T1000 (cell line): ENCODE measurements at regions not wholly inside any gene's neighbourhood (a gene's known extent, or its start where the extent isn't known, plus 50 kb on each side); places are given as distances from the start of the nearest gene placed in this dataset.

Experiments used
- DNase-seq: peaks from one replicate; lab custom pipeline; 2025; ENCODE audit warnings: mixed read lengths; lab: John Stamatoyannopoulos, UW

GRCh38 chr3:176714034-176714433 is 483.2 kb downstream of the TBL1XR1 start:
- DNase-seq: no peak

DNA sequence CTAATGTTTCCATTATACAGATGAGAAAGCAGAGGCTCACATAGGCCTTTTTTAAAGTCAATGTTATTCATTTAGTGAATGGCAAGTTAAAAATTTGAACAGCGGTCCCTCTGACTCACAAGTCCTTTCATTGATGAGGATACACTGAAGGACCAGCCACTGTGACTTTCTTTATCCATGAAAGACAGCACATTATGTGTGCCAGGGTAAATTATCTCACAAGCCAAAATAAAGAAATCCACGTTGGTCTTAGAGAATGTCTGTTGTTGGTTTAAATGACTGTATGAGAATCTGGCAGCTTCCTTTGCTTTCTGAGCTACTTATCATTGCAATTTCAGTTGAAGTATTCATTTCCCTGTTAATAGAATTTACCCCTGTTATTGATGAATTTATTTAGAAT is 485.1 kb downstream of the TBL1XR1 start:
- DNase-seq: no peak

DNA sequence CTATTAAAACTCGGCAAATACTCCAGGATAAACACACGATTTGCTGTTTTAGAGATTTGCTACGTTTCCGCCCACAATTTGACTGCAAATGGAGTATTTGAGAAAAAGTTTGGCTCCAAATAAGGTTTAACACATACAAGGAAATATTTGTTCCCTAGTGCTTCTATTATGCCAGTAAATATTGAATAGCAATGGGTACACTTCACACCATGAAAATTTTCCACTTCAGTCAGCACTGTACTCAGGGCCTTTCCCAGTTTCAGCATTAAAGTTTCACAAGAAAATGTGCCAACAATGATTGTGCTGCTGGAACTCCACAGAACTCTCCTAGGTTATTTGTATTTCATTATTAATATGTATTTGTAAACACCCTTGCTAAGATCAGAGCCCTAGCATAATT is 498.0 kb downstream of the TBL1XR1 start:
- DNase-seq: no peak

- no peak for DNase-seq
Observed at GRCh38 chr3:176697284-176697889, 499.9 kb downstream of the TBL1XR1 start.

- DNase-seq: no peak
Observed at GRCh38 chr3:176696816-176697215, 500.5 kb downstream of the TBL1XR1 start.

- DNase-seq: no peak
Observed at GRCh38 chr3:176692966-176693785, 504.1 kb downstream of the TBL1XR1 start.

- DNase-seq: no peak
Observed at GRCh38 chr3:176692199-176692965, 504.9 kb downstream of the TBL1XR1 start.

DNA sequence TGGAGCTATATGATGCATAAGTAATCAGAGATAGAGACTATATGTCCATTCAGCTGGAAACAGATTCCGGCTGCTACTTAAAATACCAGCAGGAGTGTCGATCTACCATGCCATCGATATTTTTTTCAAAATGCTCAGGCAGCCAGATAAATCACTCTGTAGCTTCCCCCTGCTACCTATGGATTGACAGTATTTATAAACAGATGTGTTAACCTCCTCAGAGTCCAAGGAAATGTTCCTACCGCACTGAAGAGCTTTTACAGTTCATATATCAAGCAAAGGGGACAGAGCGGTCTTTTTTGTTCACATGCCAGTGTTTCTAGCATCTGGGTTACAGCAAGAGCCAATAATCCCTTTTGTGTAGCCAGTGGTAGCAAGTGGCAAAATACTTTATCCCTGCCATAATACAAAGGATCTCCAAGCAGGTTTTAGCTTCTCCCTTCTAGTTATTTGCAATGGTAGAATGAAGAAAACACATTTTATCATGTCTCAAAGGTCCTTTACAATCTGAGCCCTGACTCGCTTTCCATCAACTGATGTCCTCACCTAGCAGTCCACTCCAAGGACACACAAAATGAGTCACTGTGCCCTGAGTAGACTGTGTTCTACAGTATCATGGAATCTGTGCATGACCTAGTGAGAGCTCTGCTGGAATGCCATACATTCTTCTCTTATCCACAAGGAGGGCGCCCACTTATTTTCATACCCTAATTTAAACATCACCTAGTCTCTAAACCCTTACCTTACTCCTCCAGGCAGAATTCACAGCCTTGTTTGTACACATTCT is 507.0 kb downstream of the TBL1XR1 start:
- no peak for DNase-seq

GRCh38 chr3:176687754-176688153 is 509.5 kb downstream of the TBL1XR1 start:
- no peak for DNase-seq

GRCh38 chr3:176683382-176683781 is 513.9 kb downstream of the TBL1XR1 start:
- no peak for DNase-seq

DNA sequence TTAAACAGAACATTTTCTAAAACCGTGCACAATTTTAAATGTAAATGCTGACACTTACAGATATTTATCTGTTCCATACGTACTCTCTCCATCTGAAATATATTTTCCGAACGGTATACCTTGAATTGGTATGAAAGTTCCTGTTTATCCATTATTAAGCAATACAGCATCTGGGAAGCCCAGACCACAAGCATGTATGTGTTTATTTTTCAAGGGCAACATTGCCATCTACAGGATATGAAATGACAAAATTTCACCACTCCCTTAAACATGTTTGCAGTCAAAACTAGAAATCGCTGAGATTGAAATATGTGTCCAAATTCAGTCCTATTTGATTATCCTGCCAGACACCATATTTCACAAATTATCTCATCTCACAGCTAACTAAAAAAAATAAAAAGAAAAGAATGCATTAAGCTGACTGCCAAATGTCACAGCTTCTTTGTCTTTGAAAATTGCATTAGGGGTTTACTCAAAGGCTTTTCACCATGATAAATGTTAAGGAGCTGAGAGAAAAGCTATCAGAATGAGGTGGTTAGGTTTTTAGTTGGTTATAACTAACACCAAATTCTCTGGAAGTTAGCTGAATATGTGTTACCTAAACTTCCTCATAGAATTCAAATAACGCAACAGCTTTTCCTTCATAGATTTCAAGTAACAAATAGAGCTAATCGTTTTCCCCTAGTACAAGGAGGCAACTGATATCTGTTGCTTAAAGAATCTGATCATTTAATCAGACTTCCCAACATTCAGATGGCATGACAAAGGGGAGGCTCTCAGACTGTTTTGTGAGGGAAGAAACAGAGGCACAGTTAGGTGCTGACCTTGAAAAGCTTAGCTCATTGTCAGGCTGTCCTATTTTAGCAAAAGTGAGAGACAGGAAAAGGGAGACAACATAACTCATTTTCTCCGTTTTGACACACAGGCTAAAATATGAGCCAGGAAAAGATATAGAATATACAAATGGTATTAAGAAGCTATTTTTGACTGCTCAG is 533.1 kb downstream of the TBL1XR1 start:
- no peak for DNase-seq

DNA sequence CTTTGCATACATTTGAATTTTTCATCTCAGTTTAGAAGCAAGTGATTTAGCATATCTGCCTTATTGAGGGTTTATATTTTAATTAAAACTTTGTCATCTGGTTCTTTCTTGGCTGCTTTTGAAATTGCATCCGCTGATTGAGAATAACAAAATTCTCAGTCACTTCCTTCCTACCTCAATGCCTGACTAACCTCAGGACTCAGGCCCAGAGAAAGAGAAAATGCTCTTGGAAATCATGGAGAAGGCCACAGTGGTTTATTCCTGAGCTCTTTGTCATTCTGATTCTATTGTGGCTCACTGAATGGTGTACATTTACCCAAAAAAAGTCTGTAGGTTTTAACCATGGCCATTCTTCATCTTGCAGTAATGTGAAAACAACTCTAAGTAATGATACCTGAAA is 533.9 kb downstream of the TBL1XR1 start:
- no peak for DNase-seq

DNA sequence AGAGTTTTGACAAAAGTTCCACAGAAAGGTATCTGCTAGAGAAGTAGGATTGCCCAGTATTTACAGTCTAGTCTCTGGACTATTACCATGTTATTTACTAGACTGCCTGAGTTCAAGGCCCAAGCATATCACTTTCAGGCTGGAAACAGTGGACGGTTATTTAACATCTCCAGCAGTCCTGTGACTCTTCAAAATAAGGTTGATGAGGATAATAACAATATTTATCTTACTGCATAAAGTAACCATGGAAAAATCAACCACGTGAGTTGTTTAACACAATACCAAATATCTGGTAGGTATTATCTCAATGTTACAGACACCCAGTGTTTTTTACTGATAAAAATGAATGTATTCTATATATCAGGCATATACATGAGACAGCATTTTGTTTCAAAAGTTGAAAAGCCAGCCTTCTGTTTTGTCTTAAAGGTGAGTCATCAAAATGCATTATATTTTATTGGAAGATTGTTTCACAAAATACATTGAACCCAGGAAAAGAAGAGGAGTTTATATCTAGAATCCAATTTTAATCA is 535.8 kb downstream of the TBL1XR1 start:
- no peak for DNase-seq

DNA sequence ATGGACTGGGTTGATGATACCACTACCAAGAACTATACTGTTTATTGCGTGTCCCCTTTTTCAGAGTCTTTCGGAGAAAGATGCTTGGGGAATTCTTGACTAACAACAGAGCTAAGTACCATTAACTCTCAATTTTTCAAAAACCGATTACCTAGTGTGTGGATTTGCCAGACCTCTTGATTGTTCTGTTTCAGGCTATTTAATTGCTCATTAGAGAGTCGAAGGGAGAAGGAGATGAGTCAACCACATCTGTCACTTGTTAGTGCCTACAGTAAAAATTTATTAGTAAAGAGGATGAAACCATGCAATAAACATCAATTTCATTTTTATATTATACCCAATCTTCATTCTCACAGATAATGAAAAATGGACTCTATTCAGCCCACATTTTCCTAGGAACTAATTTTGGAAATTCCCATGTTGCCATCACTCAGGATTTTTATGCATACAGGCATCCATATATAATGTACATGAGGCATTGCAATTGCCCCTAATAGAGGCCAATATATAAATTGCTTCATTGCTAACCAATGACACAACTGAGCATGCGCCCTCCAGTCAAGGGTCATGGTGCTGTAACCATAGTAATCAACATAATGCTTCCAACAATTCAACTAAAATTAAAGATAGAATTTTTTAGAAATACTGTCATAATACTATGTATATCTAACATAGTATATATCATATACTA is 541.7 kb downstream of the TBL1XR1 start:
- no peak for DNase-seq

GRCh38 chr3:176651622-176652021 is 545.7 kb downstream of the TBL1XR1 start:
- DNase-seq: no peak

GRCh38 chr3:176650478-176650877 is 546.8 kb downstream of the TBL1XR1 start:
- DNase-seq: no peak

DNA sequence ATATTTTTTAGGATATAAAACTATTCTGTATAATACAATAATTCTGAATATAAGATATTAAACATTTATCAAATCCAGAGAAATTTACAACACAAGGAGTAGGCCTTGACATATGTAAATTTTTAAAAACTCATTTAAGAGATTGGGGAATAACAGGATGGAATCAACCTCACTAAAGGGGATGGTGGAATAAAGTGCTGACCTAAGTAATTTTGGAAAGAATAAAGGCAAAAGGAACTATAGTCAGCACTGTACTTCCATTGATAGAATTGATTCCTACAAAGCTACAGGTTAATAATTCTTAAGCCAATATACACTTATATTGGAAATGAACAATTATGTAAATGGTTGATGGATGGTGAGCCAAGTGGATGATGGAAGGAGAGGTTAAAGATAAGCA is 549.3 kb downstream of the TBL1XR1 start:
- DNase-seq: no peak

GRCh38 chr3:176633511-176633910 is 563.8 kb downstream of the TBL1XR1 start:
- DNase-seq: no peak

GRCh38 chr3:176632925-176633324 is 564.4 kb downstream of the TBL1XR1 start:
- DNase-seq: no peak

- no peak for DNase-seq
Observed at GRCh38 chr3:176631165-176631564, 566.1 kb downstream of the TBL1XR1 start.
